ENCODE measurements at regions not wholly inside any gene's neighbourhood (a gene's known extent, or its start where the extent isn't known, plus 50 kb on each side); places are given as distances from the start of the nearest gene placed in this dataset.
A peak's percentile ranks its signal among the peaks of the same experiment; 100 is the strongest.
"Not testable (repeated sequence)": the region's sequence is repeated elsewhere in the genome, so short reads cannot be mapped to it uniquely, and the experiment has no call there.

- Histone ChIP-seq H3K27me3 (ENCODE audit: control insufficient read depth in 3 of 3, insufficient read depth in 3 of 3, low read length in 3 of 3) (no peaks in the 10 kb centered on the region), H3K27ac (ENCODE audit: low read depth in 1 of 3, low read length in 2 of 3) (no peak overlapping the region), H3K4me3 (ENCODE audit: low read depth in 1 of 3, low read length in 3 of 3) (no peak overlapping the region), H3K4me1 (ENCODE audit: control insufficient read depth in 3 of 3, insufficient read depth in 2 of 3, low read depth in 1 of 3, low read length in 2 of 3) (no peaks in the 10 kb centered on the region), H3K36me3 (ENCODE audit: control insufficient read depth in 3 of 3, insufficient read depth in 2 of 3, low read depth in 1 of 3, low read length in 3 of 3) (no peaks in the 10 kb centered on the region), H3K9me3 (ENCODE audit: control insufficient read depth in 2 of 2, insufficient read depth in 1 of 2, low read depth in 1 of 2, low read length in 1 of 2) (peaks cover 0 to 1% of the 10 kb centered on the region in 2 donors)
- FAIRE-seq (no peak), DNase-seq (no peak)
- WGBS, 3 donors, result 72 to 81% (median 74%) methylated on average over 5 of the region's 5 CpGs
Measured at GRCh38 chr16:76837872-76838271, 353.1 kb upstream of the MON1B start.

DNA sequence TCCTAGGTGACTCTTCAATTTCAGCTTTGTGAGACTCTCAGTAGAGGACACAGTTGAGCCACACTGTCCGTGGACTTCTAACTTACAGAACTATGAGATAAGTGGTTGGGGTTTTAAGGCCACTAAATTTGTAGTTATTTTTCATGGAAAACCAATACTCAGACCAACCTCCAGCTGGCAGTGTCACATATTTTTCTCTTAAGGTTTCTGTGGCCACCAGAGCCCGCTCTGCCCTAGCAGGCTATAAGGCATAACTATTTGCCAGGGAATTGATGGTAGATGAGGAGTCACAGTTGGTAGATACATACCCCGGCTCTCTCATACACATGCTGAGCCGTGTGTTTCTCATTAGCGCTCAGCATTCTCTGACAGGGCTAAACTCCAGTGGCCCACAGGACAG, 336.8 kb upstream of the MON1B start:
- FAIRE-seq (no peak), DNase-seq (peak in 1 of 2 donors; percentile 7)
- no peak overlapping the region for H3K27ac ChIP-seq (ENCODE audit: low read depth in 1 of 3, low read length in 2 of 3)
- H3K27me3 ChIP-seq (ENCODE audit: control insufficient read depth in 3 of 3, insufficient read depth in 3 of 3, low read length in 3 of 3), result no peaks in the 10 kb centered on the region
- no peaks in the 10 kb centered on the region for H3K9me3 ChIP-seq (ENCODE audit: control insufficient read depth in 2 of 2, insufficient read depth in 1 of 2, low read depth in 1 of 2, low read length in 1 of 2)
- no peaks in the 10 kb centered on the region for H3K4me1 ChIP-seq (ENCODE audit: control insufficient read depth in 3 of 3, insufficient read depth in 2 of 3, low read depth in 1 of 3, low read length in 2 of 3)
- 87 to 92% (median 89%) methylated on average over 5 of the region's 5 CpGs for WGBS, 3 donors
- H3K36me3 ChIP-seq (ENCODE audit: control insufficient read depth in 3 of 3, insufficient read depth in 2 of 3, low read depth in 1 of 3, low read length in 3 of 3), result no peaks in the 10 kb centered on the region
- H3K4me3 ChIP-seq (ENCODE audit: low read depth in 1 of 3, low read length in 3 of 3), result no peak overlapping the region

- Histone ChIP-seq H3K36me3 (ENCODE audit: control insufficient read depth in 3 of 3, insufficient read depth in 2 of 3, low read depth in 1 of 3, low read length in 3 of 3) (no peaks in the 10 kb centered on the region), H3K27ac (ENCODE audit: low read depth in 1 of 3, low read length in 2 of 3) (no peak overlapping the region), H3K4me3 (ENCODE audit: low read depth in 1 of 3, low read length in 3 of 3) (no peak overlapping the region), H3K27me3 (ENCODE audit: control insufficient read depth in 3 of 3, insufficient read depth in 3 of 3, low read length in 3 of 3) (no peaks in the 10 kb centered on the region), H3K9me3 (ENCODE audit: control insufficient read depth in 2 of 2, insufficient read depth in 1 of 2, low read depth in 1 of 2, low read length in 1 of 2) (no peaks in the 10 kb centered on the region), H3K4me1 (ENCODE audit: control insufficient read depth in 3 of 3, insufficient read depth in 2 of 3, low read depth in 1 of 3, low read length in 2 of 3) (no peaks in the 10 kb centered on the region)
- DNase-seq, result no peak
- WGBS, 3 donors, result 46 to 67% (median 54%) methylated on average over 1 of the region's 1 CpG
- no peak for FAIRE-seq
Measured at GRCh38 chr16:76856112-76856511, 334.9 kb upstream of the MON1B start.

DNA sequence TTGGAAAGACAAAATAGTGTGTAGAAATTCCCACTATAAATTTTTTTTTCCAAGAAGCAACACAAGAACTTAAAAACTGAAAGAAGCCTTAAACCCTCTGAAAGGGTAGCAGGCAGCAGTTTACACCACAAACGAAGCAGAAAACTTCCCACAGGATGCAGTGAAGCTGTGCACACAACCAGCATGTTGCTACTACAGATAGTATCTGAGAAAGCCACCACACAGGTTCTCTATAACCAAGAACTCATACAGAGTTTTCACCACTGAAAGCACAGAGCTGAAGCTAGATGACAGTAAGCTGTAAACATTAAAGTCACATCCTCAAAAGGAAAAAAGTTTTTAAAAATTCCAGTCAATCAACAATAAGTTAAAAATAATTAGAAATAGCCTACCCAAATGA, 333.6 kb upstream of the MON1B start:
- DNase-seq, result no peak
- Histone ChIP-seq H3K4me1 (ENCODE audit: control insufficient read depth in 3 of 3, insufficient read depth in 2 of 3, low read depth in 1 of 3, low read length in 2 of 3) (no peaks in the 10 kb centered on the region), H3K36me3 (ENCODE audit: control insufficient read depth in 3 of 3, insufficient read depth in 2 of 3, low read depth in 1 of 3, low read length in 3 of 3) (no peaks in the 10 kb centered on the region), H3K27me3 (ENCODE audit: control insufficient read depth in 3 of 3, insufficient read depth in 3 of 3, low read length in 3 of 3) (no peaks in the 10 kb centered on the region), H3K27ac (ENCODE audit: low read depth in 1 of 3, low read length in 2 of 3) (no peak overlapping the region), H3K4me3 (ENCODE audit: low read depth in 1 of 3, low read length in 3 of 3) (no peak overlapping the region), H3K9me3 (ENCODE audit: control insufficient read depth in 2 of 2, insufficient read depth in 1 of 2, low read depth in 1 of 2, low read length in 1 of 2) (no peaks in the 10 kb centered on the region)
- WGBS, 3 donors, result 0 to 30% (median 13%) methylated on average over 1 of the region's 1 CpG
- no peak for FAIRE-seq

GRCh38 chr16:76862901-76863300, 328.1 kb upstream of the MON1B start:
- Histone ChIP-seq H3K27me3 (ENCODE audit: control insufficient read depth in 3 of 3, insufficient read depth in 3 of 3, low read length in 3 of 3) (no peaks in the 10 kb centered on the region), H3K4me1 (ENCODE audit: control insufficient read depth in 3 of 3, insufficient read depth in 2 of 3, low read depth in 1 of 3, low read length in 2 of 3) (no peaks in the 10 kb centered on the region), H3K4me3 (ENCODE audit: low read depth in 1 of 3, low read length in 3 of 3) (no peak overlapping the region), H3K9me3 (ENCODE audit: control insufficient read depth in 2 of 2, insufficient read depth in 1 of 2, low read depth in 1 of 2, low read length in 1 of 2) (no peaks in the 10 kb centered on the region), H3K36me3 (ENCODE audit: control insufficient read depth in 3 of 3, insufficient read depth in 2 of 3, low read depth in 1 of 3, low read length in 3 of 3) (no peaks in the 10 kb centered on the region), H3K27ac (ENCODE audit: low read depth in 1 of 3, low read length in 2 of 3) (no peak overlapping the region)
- no peak for FAIRE-seq
- no peak for DNase-seq

- H3K27me3 ChIP-seq (ENCODE audit: control insufficient read depth in 3 of 3, insufficient read depth in 3 of 3, low read length in 3 of 3), result no peaks in the 10 kb centered on the region
- DNase-seq (no peak), FAIRE-seq (no peak)
- no peaks in the 10 kb centered on the region for H3K36me3 ChIP-seq (ENCODE audit: control insufficient read depth in 3 of 3, insufficient read depth in 2 of 3, low read depth in 1 of 3, low read length in 3 of 3)
- no peak overlapping the region for H3K4me3 ChIP-seq (ENCODE audit: low read depth in 1 of 3, low read length in 3 of 3)
- no peaks in the 10 kb centered on the region for H3K9me3 ChIP-seq (ENCODE audit: control insufficient read depth in 2 of 2, insufficient read depth in 1 of 2, low read depth in 1 of 2, low read length in 1 of 2)
- H3K4me1 ChIP-seq (ENCODE audit: control insufficient read depth in 3 of 3, insufficient read depth in 2 of 3, low read depth in 1 of 3, low read length in 2 of 3), result no peaks in the 10 kb centered on the region
- H3K27ac ChIP-seq (ENCODE audit: low read depth in 1 of 3, low read length in 2 of 3), result no peak overlapping the region
- 16 to 55% (median 19%) methylated on average over 1 of the region's 1 CpG for WGBS, 3 donors
Measured at GRCh38 chr16:76866994-76867393, 324.0 kb upstream of the MON1B start.

- WGBS, 3 donors, result 16 to 29% (median 20%) methylated on average over 1 of the region's 1 CpG
- H3K27ac ChIP-seq (ENCODE audit: low read depth in 1 of 3, low read length in 2 of 3), result no peak overlapping the region
- DNase-seq (no peak), FAIRE-seq (no peak)
- H3K4me3 ChIP-seq (ENCODE audit: low read depth in 1 of 3, low read length in 3 of 3), result no peak overlapping the region
- no peaks in the 10 kb centered on the region for H3K9me3 ChIP-seq (ENCODE audit: control insufficient read depth in 2 of 2, insufficient read depth in 1 of 2, low read depth in 1 of 2, low read length in 1 of 2)
- H3K36me3 ChIP-seq (ENCODE audit: control insufficient read depth in 3 of 3, insufficient read depth in 2 of 3, low read depth in 1 of 3, low read length in 3 of 3), result no peaks in the 10 kb centered on the region
- H3K4me1 ChIP-seq (ENCODE audit: control insufficient read depth in 3 of 3, insufficient read depth in 2 of 3, low read depth in 1 of 3, low read length in 2 of 3), result no peaks in the 10 kb centered on the region
- no peaks in the 10 kb centered on the region for H3K27me3 ChIP-seq (ENCODE audit: control insufficient read depth in 3 of 3, insufficient read depth in 3 of 3, low read length in 3 of 3)
Measured at GRCh38 chr16:76875898-76876297, 315.1 kb upstream of the MON1B start.

DNA sequence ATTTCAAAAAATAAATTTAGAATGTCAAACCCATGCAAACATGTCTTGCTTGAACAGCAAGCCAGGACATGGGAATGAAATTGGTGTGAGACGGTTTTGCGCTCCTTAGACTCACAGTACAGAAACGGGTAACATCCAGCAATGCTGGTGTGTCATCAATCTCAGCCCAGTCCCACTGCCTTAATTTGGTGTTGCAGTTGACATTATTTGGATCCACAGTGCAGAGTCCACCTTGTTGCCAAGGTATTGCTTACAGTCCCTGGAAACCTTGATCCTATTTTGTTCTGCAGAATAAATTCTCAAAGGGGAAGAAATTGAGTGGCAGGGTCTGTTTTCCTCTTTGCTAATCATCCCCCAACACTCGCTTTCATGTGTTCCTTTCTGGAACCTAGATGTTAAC, 311.6 kb upstream of the MON1B start:
- Histone ChIP-seq H3K27me3 (ENCODE audit: control insufficient read depth in 3 of 3, insufficient read depth in 3 of 3, low read length in 3 of 3) (no peaks in the 10 kb centered on the region), H3K27ac (ENCODE audit: low read depth in 1 of 3, low read length in 2 of 3) (no peak overlapping the region), H3K4me3 (ENCODE audit: low read depth in 1 of 3, low read length in 3 of 3) (no peak overlapping the region), H3K4me1 (ENCODE audit: control insufficient read depth in 3 of 3, insufficient read depth in 2 of 3, low read depth in 1 of 3, low read length in 2 of 3) (no peaks in the 10 kb centered on the region), H3K36me3 (ENCODE audit: control insufficient read depth in 3 of 3, insufficient read depth in 2 of 3, low read depth in 1 of 3, low read length in 3 of 3) (no peaks in the 10 kb centered on the region), H3K9me3 (ENCODE audit: control insufficient read depth in 2 of 2, insufficient read depth in 1 of 2, low read depth in 1 of 2, low read length in 1 of 2) (no peaks in the 10 kb centered on the region)
- DNase-seq (peak in 1 of 2 donors; percentile 5), FAIRE-seq (no peak)
- WGBS, 3 donors, result 65 to 83% (median 71%) methylated on average over 4 of the region's 4 CpGs

- H3K36me3 ChIP-seq (ENCODE audit: control insufficient read depth in 3 of 3, insufficient read depth in 2 of 3, low read depth in 1 of 3, low read length in 3 of 3); H3K4me1 ChIP-seq (ENCODE audit: control insufficient read depth in 3 of 3, insufficient read depth in 2 of 3, low read depth in 1 of 3, low read length in 2 of 3); FAIRE-seq; DNase-seq; H3K4me3 ChIP-seq (ENCODE audit: low read depth in 1 of 3, low read length in 3 of 3); H3K27me3 ChIP-seq (ENCODE audit: control insufficient read depth in 3 of 3, insufficient read depth in 3 of 3, low read length in 3 of 3); H3K27ac ChIP-seq (ENCODE audit: low read depth in 1 of 3, low read length in 2 of 3); H3K9me3 ChIP-seq (ENCODE audit: control insufficient read depth in 2 of 2, insufficient read depth in 1 of 2, low read depth in 1 of 2, low read length in 1 of 2): not testable (repeated sequence)
- WGBS, 3 donors, result 72 to 87% (median 73%) methylated on average over 5 of the region's 5 CpGs
Measured at GRCh38 chr16:76880523-76880922, 310.5 kb upstream of the MON1B start.
